Adrenal gland (tissue), 5 donors: ENCODE measurements at regions not wholly inside any gene's neighbourhood (a gene's known extent, or its start where the extent isn't known, plus 50 kb on each side); places are given as distances from the start of the nearest gene placed in this dataset.

Experiments
- CTCF ChIP-seq, 6 experiments: fragments of 450-650 bp in 4 of 6; fragments of 200-600 bp in 2 of 6; sonication (generic) in 1 of 6; IDR thresholded peaks; 1 replicate in 5 of 6; 2 replicates in 1 of 6; pipeline versions ENCODE4 v1.5.1 to v1.8.0; 2016 to 2021; ENCODE audit warnings: antibody characterized with exemption in 6 of 6, mild to moderate bottlenecking in 2 of 6, moderate library complexity in 1 of 6
- POLR2A ChIP-seq, 2 donors: fragments of 450-650 bp; IDR thresholded peaks; one replicate each; pipeline ENCODE4 v1.6.1; 2017; ENCODE audit warnings: antibody characterized with exemption in 2 of 2, mild to moderate bottlenecking in 2 of 2, moderate library complexity in 1 of 2
- donor health status: DM: no; HTN: no; CAD: no.

GRCh38 chr15:81899024-81899423 lies 146.8 kb downstream of the MEX3B start:
- TF ChIP-seq CTCF (IDR thresholded peaks at IDR 0.05): no peak
- TF ChIP-seq POLR2A (IDR thresholded peaks at IDR 0.05): no peak
